Testis (tissue), 2 donors: ENCODE measurements at regions not wholly inside any gene's neighbourhood (a gene's known extent, or its start where the extent isn't known, plus 50 kb on each side); places are given as distances from the start of the nearest gene placed in this dataset.

Experiments
- CTCF ChIP-seq, 3 experiments: fragments of 450-650 bp in 2 of 3; fragments of 200-600 bp in 1 of 3; sonication (generic) in 1 of 3; IDR thresholded peaks; one replicate each; pipeline ENCODE4 v1.5.1; 2016 to 2019; ENCODE audit warnings: antibody characterized with exemption in 3 of 3, mild to moderate bottlenecking in 2 of 3, moderate library complexity in 1 of 3
- POLR2A ChIP-seq: fragments of 450-650 bp; IDR thresholded peaks from one replicate; pipeline ENCODE4 v1.6.1; 2017; ENCODE audit warnings: antibody characterized with exemption, mild to moderate bottlenecking, moderate library complexity

DNA sequence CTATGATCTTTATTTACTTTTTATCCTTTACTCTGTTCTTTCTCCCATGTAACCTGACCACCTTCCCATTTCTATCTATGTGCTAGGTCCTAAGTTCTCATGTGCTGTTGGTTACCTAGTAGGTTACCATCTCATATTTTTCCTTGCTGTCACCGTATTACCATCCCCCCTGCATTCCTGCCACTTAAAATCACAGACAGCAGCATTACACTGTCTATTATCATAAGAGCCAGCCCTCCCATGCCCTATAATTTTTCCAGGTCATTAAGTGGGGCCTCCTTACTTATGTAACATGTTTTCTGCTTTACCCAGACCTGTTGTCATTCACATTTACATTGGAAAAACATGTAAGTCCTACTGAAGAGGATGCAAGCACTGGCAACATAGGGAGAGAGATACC, 202.9 kb downstream of the HS3ST3A1 start:
- TF ChIP-seq POLR2A (no peak), CTCF (IDR thresholded peaks at IDR 0.05) (no peak)
